SK-N-SH (cell line): ENCODE measurements at regions not wholly inside any gene's neighbourhood (a gene's known extent, or its start where the extent isn't known, plus 50 kb on each side); places are given as distances from the start of the nearest gene placed in this dataset.
A peak's percentile ranks its signal among the peaks of the same experiment; 100 is the strongest.

Source experiments
- CTCF ChIA-PET: fragments of 300-600, 350-600 bp; formaldehyde crosslinking; extraction: SDS; loops from one replicate; lab custom pipeline; 2021; lab: Yijun Ruan, JAX
- POLR2A ChIA-PET: fragments of 350-600 bp; sonication (Branson Sonifier 250); formaldehyde crosslinking; extraction: SDS; loops from one replicate; lab custom pipeline; 2020; ENCODE audit warnings: antibody characterized with exemption, inconsistent platforms; lab: Yijun Ruan, JAX
- DNase-seq: peaks from one replicate; pipeline ENCODE4 v3.0.0; 2012
- H2AFZ ChIP-seq: fragments of 200-600 bp; sonication (generic); 2 replicates; pipeline ENCODE4 v1.8.1; 2016; ENCODE audit warnings: antibody characterized with exemption, mild to moderate bottlenecking, low read depth
- H3F3A ChIP-seq: fragments of 200-600 bp; sonication (generic); replicated peaks from 2 replicates; pipeline ENCODE3; 2016; ENCODE audit warnings: antibody characterized with exemption, mild to moderate bottlenecking; ENCODE audit not compliant: insufficient read depth
- H3K27ac ChIP-seq, 2 experiments: fragments of 200-500 bp in 1 of 2; fragments of 200-600 bp in 1 of 2; sonication (Bioruptor generic) in 1 of 2; sonication (generic), shearing (Covaris generic) in 1 of 2; 2 replicates each; pipeline versions ENCODE4 v1.5.1 to v1.6.1; 2014 to 2016; ENCODE audit warnings: low read depth in 2 of 2, inconsistent platforms in 1 of 2, low read length in 1 of 2, mild to moderate bottlenecking in 1 of 2, mixed read lengths in 1 of 2
- H3K27me3 ChIP-seq: fragments of 200-600 bp; sonication (generic), shearing (Covaris generic); 2 replicates; pipeline ENCODE4 v1.6.1; 2016; ENCODE audit warnings: mixed run types; ENCODE audit not compliant: insufficient read depth
- H3K36me3 ChIP-seq, 2 experiments: fragments of 200-500 bp in 1 of 2; fragments of 200-600 bp in 1 of 2; sonication (Bioruptor generic) in 1 of 2; sonication (generic) in 1 of 2; replicated peaks in 1 of 2; 2 replicates each; pipeline versions ENCODE3 to v1.5.1; 2014 to 2016; ENCODE audit warnings: low read length in 1 of 2, mild to moderate bottlenecking in 1 of 2; ENCODE audit not compliant: insufficient read depth in 2 of 2, control insufficient read depth in 1 of 2
- H3K4me1 ChIP-seq, 2 experiments: fragments of 200-500 bp in 1 of 2; fragments of 200-600 bp in 1 of 2; sonication (Bioruptor generic) in 1 of 2; sonication (generic), shearing (Covaris generic) in 1 of 2; 2 replicates each; pipeline versions ENCODE4 v1.5.1 to v1.6.1; 2014 to 2016; ENCODE audit warnings: low read depth in 1 of 2, low read length in 1 of 2, mixed run types in 1 of 2; ENCODE audit not compliant: insufficient read depth in 2 of 2, control insufficient read depth in 1 of 2
- H3K4me2 ChIP-seq: fragments of 200-600 bp; sonication (generic), shearing (Covaris generic); 2 replicates; pipeline ENCODE4 v1.6.1; 2017; ENCODE audit warnings: mixed run types
- H3K4me3 ChIP-seq, 2 experiments: fragments of 200-500 bp in 1 of 2; fragments of 200-600 bp in 1 of 2; sonication (Bioruptor generic) in 1 of 2; sonication (generic), shearing (Covaris generic) in 1 of 2; 2 replicates each; pipeline versions ENCODE4 v1.5.1 to v1.8.1; 2014 to 2016; ENCODE audit warnings: low read depth in 2 of 2, inconsistent platforms in 1 of 2, low read length in 1 of 2, mild to moderate bottlenecking in 1 of 2, mixed read lengths in 1 of 2, moderate library complexity in 1 of 2
- H3K79me2 ChIP-seq: fragments of 200-600 bp; sonication (generic); 2 replicates; pipeline ENCODE4 v1.8.1; 2017; ENCODE audit warnings: mild to moderate bottlenecking; ENCODE audit not compliant: insufficient read depth
- H3K9ac ChIP-seq: fragments of 200-600 bp; sonication (generic); 2 replicates; pipeline ENCODE4 v1.6.1; 2017; ENCODE audit warnings: mixed run types
- H3K9me2 ChIP-seq: fragments of 200-600 bp; sonication (generic); 2 replicates; pipeline ENCODE4 v1.6.1; 2017; ENCODE audit warnings: mixed run types
- H3K9me3 ChIP-seq: fragments of 200-600 bp; sonication (generic); 2 replicates; pipeline ENCODE4 v1.6.1; 2017; ENCODE audit warnings: mixed run types, mild to moderate bottlenecking, moderate library complexity
- H4K20me1 ChIP-seq: fragments of 200-600 bp; sonication (generic); 2 replicates; pipeline ENCODE4 v1.6.1; 2017; ENCODE audit warnings: mild to moderate bottlenecking, mixed run types; ENCODE audit not compliant: insufficient read depth
- CTCF ChIP-seq: fragments of 200-600 bp; sonication (generic); IDR thresholded peaks from 2 replicates; pipeline ENCODE4 v1.6.1; 2017; ENCODE audit warnings: antibody characterized with exemption, mild to moderate bottlenecking, moderate library complexity
- EP300 ChIP-seq, 2 experiments: IDR thresholded peaks; 2 replicates each; pipeline versions ENCODE4 v1.4.0 to v1.6.1; 2012; ENCODE audit warnings: borderline replicate concordance in 1 of 2, low read depth in 1 of 2, low read length in 1 of 2
- FOSL2 ChIP-seq: IDR thresholded peaks from 2 replicates; pipeline ENCODE4 v1.4.0; 2012; ENCODE audit warnings: low read depth, mild to moderate bottlenecking, moderate library complexity, borderline replicate concordance
- GATA2 ChIP-seq: sonication (generic); formaldehyde crosslinking; IDR thresholded peaks from 2 replicates; pipeline ENCODE4 v1.5.0; 2020; ENCODE audit warnings: mild to moderate bottlenecking, missing genetic modification reagents
- RAD21 ChIP-seq: IDR thresholded peaks from 2 replicates; pipeline ENCODE4 v1.6.1; 2012; ENCODE audit warnings: mild to moderate bottlenecking, low read length
- RCOR1 ChIP-seq: fragments of 150-350 bp; IDR thresholded peaks from 2 replicates; pipeline ENCODE4 v1.6.1; 2017; ENCODE audit warnings: antibody characterized with exemption, low read length
- RFX5 ChIP-seq: IDR thresholded peaks from 2 replicates; pipeline ENCODE4 v1.6.1; 2012; ENCODE audit warnings: mild to moderate bottlenecking, improper control_type of control experiment, low read length
- USF2 ChIP-seq: fragments of 150-350 bp; IDR thresholded peaks from 2 replicates; pipeline ENCODE4 v1.6.1; 2017; ENCODE audit warnings: antibody characterized with exemption, low read length, low read depth, borderline replicate concordance
- WGBS: methylation state at CpG from one replicate; pipeline ENCODE4 v1.1.6; 2017; ENCODE audit warnings: low lambda C conversion rate; 5-methylcytosine and 5-hydroxymethylcytosine counted together
- TF ChIP-seq, protein P1 (sequence below): IDR thresholded peaks from 2 replicates; pipeline ENCODE4 v1.4.0; 2012; ENCODE audit warnings: low read depth, borderline replicate concordance

DNA sequence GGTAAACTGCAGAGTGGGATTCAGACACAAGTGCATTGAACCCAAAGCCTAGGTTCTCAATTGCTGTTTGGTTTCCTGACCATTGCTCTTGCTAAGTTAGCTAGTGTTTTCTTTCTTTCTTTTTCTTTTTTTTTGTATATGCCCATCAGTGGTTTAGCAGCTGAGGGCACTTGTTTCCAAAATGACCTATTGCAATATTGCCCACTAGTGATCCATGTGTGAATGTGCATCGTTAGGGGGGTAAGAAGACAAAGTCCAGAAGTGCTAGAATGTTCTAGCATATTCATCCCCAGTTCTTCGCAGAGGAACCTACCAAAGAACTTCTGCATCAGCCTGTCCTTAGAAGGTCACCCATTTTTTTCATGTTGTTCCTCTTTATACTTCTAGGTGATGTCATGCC, 252.8 kb upstream of the GPR26 start:
- Histone ChIP-seq H3K9me3 (no peaks in the 10 kb centered on the region), H3K4me1 (no peaks in the 10 kb centered on the region), H4K20me1 (no peaks in the 10 kb centered on the region), H3K79me2 (no peaks in the 10 kb centered on the region), H3F3A (no peaks in the 10 kb centered on the region), H3K9ac (no peak overlapping the region), H2AFZ (no peak overlapping the region), H3K36me3 (no peaks in the 10 kb centered on the region), H3K9me2 (no peaks in the 10 kb centered on the region), H3K27me3 (no peaks in the 10 kb centered on the region), H3K4me3 (no peak overlapping the region), H3K27ac (no peak overlapping the region), H3K4me2 (no peak overlapping the region)
- 32% methylated on average over 2 of the region's 2 CpGs for WGBS
- no peak for DNase-seq
- TF ChIP-seq RAD21 = peak; percentile 8; the same call in 1 of the 2 replicates
- TF ChIP-seq EP300 (IDR thresholded peaks at IDR 0.05; ENCODE audit: borderline replicate concordance in 1 of 2, low read depth in 1 of 2, low read length in 1 of 2) = no peak
- no peak for TF ChIP-seq GATA2 (CRISPR knock-in tag)
- CTCF ChIA-PET = interaction anchor here (1.2 to 1.7 kb wide), 2 partner anchors 33 to 274 kb away, joined by 4 read pairs; no protein-coding TSS in a partner anchor
- POLR2A ChIA-PET = no interaction called here

DNA sequence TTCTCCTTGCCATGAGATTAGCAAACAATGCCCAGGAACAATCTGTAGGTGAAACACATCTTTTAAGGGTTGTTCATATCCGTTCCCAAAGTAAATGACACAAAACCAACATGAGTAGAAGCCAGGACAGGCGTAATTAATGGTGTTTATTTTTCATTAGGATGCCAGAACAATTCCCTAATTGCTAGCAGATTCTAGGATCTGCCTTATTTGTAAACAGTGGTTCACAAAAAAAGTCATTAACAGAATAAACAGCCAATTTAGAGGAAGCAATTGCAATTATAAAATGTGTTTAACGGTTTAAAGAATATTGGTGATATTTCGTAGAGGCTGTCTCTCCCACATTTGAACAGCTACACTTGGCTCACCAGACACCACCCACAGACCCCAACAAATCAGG, 250.6 kb upstream of the GPR26 start:
- Histone ChIP-seq H3K27me3 (no peaks in the 10 kb centered on the region), H3K36me3 (no peaks in the 10 kb centered on the region), H3K79me2 (no peaks in the 10 kb centered on the region), H3K9me2 (no peaks in the 10 kb centered on the region), H3K9me3 (no peaks in the 10 kb centered on the region), H3K9ac (no peak overlapping the region), H3K4me3 (no peak overlapping the region), H2AFZ (no peak overlapping the region), H3K27ac (no peak overlapping the region), H4K20me1 (no peaks in the 10 kb centered on the region), H3K4me2 (no peak overlapping the region), H3K4me1 (no peaks in the 10 kb centered on the region), H3F3A (no peaks in the 10 kb centered on the region)
- DNase-seq = no peak
- CTCF ChIA-PET = interaction anchor here (2.1 to 5.4 kb wide), 2 partner anchors 11 to 14 kb away, joined by 4 to 24 read pairs; no protein-coding TSS in a partner anchor
- 29% methylated on average over 4 of the region's 4 CpGs for WGBS
- POLR2A ChIA-PET = no interaction called here
- no peak for TF ChIP-seq RCOR1
- no peak for TF ChIP-seq RFX5
- no peak for TF ChIP-seq GATA2 (CRISPR knock-in tag)
- no peak for TF ChIP-seq CTCF
- TF ChIP-seq USF2 = no peak
- TF ChIP-seq FOSL2 = no peak
- TF ChIP-seq, protein P1, sequence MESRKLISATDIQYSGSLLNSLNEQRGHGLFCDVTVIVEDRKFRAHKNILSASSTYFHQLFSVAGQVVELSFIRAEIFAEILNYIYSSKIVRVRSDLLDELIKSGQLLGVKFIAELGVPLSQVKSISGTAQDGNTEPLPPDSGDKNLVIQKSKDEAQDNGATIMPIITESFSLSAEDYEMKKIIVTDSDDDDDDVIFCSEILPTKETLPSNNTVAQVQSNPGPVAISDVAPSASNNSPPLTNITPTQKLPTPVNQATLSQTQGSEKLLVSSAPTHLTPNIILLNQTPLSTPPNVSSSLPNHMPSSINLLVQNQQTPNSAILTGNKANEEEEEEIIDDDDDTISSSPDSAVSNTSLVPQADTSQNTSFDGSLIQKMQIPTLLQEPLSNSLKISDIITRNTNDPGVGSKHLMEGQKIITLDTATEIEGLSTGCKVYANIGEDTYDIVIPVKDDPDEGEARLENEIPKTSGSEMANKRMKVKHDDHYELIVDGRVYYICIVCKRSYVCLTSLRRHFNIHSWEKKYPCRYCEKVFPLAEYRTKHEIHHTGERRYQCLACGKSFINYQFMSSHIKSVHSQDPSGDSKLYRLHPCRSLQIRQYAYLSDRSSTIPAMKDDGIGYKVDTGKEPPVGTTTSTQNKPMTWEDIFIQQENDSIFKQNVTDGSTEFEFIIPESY = no peak
